ENCODE measurements at regions not wholly inside any gene's neighbourhood (a gene's known extent, or its start where the extent isn't known, plus 50 kb on each side); places are given as distances from the start of the nearest gene placed in this dataset.

DNA sequence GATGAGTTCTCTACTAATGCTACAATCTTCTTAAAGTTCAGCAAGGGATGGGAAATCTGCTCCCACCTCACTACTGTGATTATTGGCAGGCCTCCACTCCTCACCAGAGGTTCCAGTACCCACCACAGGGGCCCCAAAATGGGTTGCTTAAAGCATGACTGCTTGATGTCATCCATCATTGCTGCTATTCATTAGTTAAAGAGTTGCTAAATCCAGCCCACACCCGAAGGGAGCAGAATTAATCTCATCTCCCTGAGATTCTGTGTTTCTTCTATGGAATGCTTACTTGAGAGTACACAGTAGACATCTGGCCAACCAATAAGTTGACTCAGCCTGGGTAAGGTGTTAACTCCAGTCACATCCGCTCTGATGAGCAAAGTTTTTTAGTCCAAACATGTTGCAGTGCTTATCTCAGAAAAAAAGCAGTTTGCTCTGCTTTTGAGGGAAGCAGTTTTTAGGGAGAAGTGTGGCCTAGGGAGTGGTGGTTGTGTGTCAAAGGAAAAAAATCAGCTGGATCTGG, 690.2 kb upstream of the POU3F3 start:
- Histone ChIP-seq H3K4me1 (ENCODE audit: insufficient read depth, low read length) (no peaks in the 10 kb centered on the region), H3K4me2 (ENCODE audit: low read depth, low read length) (no peak overlapping the region), H3K9ac (ENCODE audit: insufficient read depth, low read depth, low read length) (no peak overlapping the region), H3K27ac (ENCODE audit: extremely low read length, insufficient read depth, low read length) (no peak overlapping the region), H4K20me1 (ENCODE audit: insufficient read depth, low read length) (no peaks in the 10 kb centered on the region), H3K4me3 (replicated peaks in 1 of 3; ENCODE audit: insufficient read depth in 1 of 3, low read depth in 2 of 3, low read length in 3 of 3) (no peak overlapping the region), H3K27me3 (ENCODE audit: control insufficient read depth in 1 of 2, insufficient read depth in 2 of 2, low read length in 2 of 2) (no peaks in the 10 kb centered on the region), H3K36me3 (replicated peaks in 1 of 2; ENCODE audit: control insufficient read depth in 1 of 2, insufficient read depth in 2 of 2, low read length in 2 of 2) (no peaks in the 10 kb centered on the region), H3K9me3 (ENCODE audit: low read length) (no peaks in the 10 kb centered on the region), H2AFZ (ENCODE audit: low read length) (no peak overlapping the region), H3K79me2 (ENCODE audit: insufficient read depth, low read length) (no peaks in the 10 kb centered on the region)
- BruUV-seq (replicated peaks): no TSS peak
- no peak for TF ChIP-seq POLR2AphosphoS2 (IDR thresholded peaks at IDR 0.05; ENCODE audit: low read depth, low read length)
- TF ChIP-seq SALL1 (CRISPR knock-in tag; IDR thresholded peaks at IDR 0.05): no peak
- FAIRE-seq (no peak), DNase-seq (ENCODE audit: low spot score) (no peak), ATAC-seq (no peak)
- intact Hi-C loops (cut with micrococcal nuclease; ENCODE audit: unreplicated experiment): no loop called here
- in situ Hi-C loops (cut with HindIII; ENCODE audit: extremely low pct_ligation_motif_present, low pct_unique_long_range_greater_than_20kb): no loop called here
- 8% methylated on average over 2 of the region's 2 CpGs for WGBS (ENCODE audit: low lambda C conversion rate)
- POLR2A ChIA-PET: no interaction called here
- CTCF ChIA-PET (ENCODE audit: low intra/inter-chr PET ratio, low total read pairs): no interaction called here

DNA sequence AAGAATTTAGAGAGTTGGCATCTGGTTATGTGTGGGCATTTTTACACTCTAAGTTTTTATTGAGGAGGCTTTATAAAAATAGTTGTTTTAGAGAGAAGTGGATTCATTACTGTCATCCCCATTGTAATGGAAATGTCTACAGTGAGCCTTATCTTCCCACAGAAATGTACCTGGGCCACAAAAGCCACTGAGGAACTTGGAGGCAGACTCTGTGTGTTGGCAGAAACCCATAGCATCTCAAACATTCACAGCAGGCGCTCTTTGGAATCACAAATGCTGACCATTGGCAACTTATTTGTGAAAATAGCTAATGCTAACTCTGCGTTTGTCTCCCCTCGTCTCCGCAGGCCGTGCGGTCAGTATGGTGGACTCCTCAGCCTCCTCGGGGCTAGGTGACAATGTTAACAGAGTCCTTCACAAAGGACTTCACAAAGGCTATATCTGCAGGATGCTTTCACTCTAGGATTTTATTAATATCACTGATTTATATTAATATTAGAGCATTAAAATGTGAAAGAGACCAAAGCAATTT, 689.1 kb upstream of the POU3F3 start:
- H3K9ac ChIP-seq (ENCODE audit: insufficient read depth, low read depth, low read length): no peak overlapping the region
- WGBS (ENCODE audit: low lambda C conversion rate): 24% methylated on average over 7 of the region's 7 CpGs
- no peaks in the 10 kb centered on the region for H4K20me1 ChIP-seq (ENCODE audit: insufficient read depth, low read length)
- no peaks in the 10 kb centered on the region for H3K79me2 ChIP-seq (ENCODE audit: insufficient read depth, low read length)
- H3K4me2 ChIP-seq (ENCODE audit: low read depth, low read length): no peak overlapping the region
- no peak for FAIRE-seq
- H2AFZ ChIP-seq (ENCODE audit: low read length): no peak overlapping the region
- in situ Hi-C loops (cut with HindIII; ENCODE audit: extremely low pct_ligation_motif_present, low pct_unique_long_range_greater_than_20kb) (no loop called here), intact Hi-C loops (cut with micrococcal nuclease; ENCODE audit: unreplicated experiment) (no loop called here)
- no TSS peak for BruUV-seq (replicated peaks)
- no peak for ATAC-seq
- POLR2A ChIA-PET: no interaction called here
- no peak overlapping the region for H3K27ac ChIP-seq (ENCODE audit: extremely low read length, insufficient read depth, low read length)
- CTCF ChIA-PET (ENCODE audit: low intra/inter-chr PET ratio, low total read pairs): no interaction called here
- no peaks in the 10 kb centered on the region for H3K27me3 ChIP-seq (ENCODE audit: control insufficient read depth in 1 of 2, insufficient read depth in 2 of 2, low read length in 2 of 2)
- no peaks in the 10 kb centered on the region for H3K4me1 ChIP-seq (ENCODE audit: insufficient read depth, low read length)
- DNase-seq (ENCODE audit: low spot score): no peak
- no peak overlapping the region for H3K4me3 ChIP-seq (replicated peaks in 1 of 3; ENCODE audit: insufficient read depth in 1 of 3, low read depth in 2 of 3, low read length in 3 of 3)
- no peaks in the 10 kb centered on the region for H3K36me3 ChIP-seq (replicated peaks in 1 of 2; ENCODE audit: control insufficient read depth in 1 of 2, insufficient read depth in 2 of 2, low read length in 2 of 2)
- no peaks in the 10 kb centered on the region for H3K9me3 ChIP-seq (ENCODE audit: low read length)
- TF ChIP-seq TFDP2 (CRISPR knock-in tag; IDR thresholded peaks at IDR 0.05) (no peak), MED8 (CRISPR knock-in tag; IDR thresholded peaks at IDR 0.05; ENCODE audit: insufficient replicate concordance) (no peak), ZNF776 (CRISPR knock-in tag; IDR thresholded peaks at IDR 0.05) (no peak), ZFX (CRISPR knock-in tag; IDR thresholded peaks at IDR 0.05; ENCODE audit: low read depth) (no peak), MAZ (IDR thresholded peaks at IDR 0.05; ENCODE audit: borderline replicate concordance, low read depth, low read length) (no peak), MAZ (CRISPR knock-in tag; IDR thresholded peaks at IDR 0.05; ENCODE audit: low read depth) (no peak), ZNF18 (CRISPR knock-in tag; IDR thresholded peaks at IDR 0.05; ENCODE audit: insufficient replicate concordance) (no peak), PITX1 (CRISPR knock-in tag; IDR thresholded peaks at IDR 0.05) (no peak), ZNF629 (CRISPR knock-in tag; conservative IDR thresholded peaks at IDR 0.05) (no peak), ARNT (IDR thresholded peaks at IDR 0.05) (no peak), ZNF619 (CRISPR knock-in tag; IDR thresholded peaks at IDR 0.05) (no peak), ATAD3A (CRISPR knock-in tag; IDR thresholded peaks at IDR 0.05) (no peak)
- TF ChIP-seq, protein P1, sequence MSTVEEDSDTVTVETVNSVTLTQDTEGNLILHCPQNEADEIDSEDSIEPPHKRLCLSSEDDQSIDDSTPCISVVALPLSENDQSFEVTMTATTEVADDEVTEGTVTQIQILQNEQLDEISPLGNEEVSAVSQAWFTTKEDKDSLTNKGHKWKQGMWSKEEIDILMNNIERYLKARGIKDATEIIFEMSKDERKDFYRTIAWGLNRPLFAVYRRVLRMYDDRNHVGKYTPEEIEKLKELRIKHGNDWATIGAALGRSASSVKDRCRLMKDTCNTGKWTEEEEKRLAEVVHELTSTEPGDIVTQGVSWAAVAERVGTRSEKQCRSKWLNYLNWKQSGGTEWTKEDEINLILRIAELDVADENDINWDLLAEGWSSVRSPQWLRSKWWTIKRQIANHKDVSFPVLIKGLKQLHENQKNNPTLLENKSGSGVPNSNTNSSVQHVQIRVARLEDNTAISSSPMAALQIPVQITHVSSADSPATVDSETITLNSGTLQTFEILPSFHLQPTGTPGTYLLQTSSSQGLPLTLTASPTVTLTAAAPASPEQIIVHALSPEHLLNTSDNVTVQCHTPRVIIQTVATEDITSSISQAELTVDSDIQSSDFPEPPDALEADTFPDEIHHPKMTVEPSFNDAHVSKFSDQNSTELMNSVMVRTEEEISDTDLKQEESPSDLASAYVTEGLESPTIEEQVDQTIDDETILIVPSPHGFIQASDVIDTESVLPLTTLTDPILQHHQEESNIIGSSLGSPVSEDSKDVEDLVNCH (CRISPR knock-in tag; IDR thresholded peaks at IDR 0.05): no peak

Data from HepG2 (cell line).